ENCODE measurements at regions not wholly inside any gene's neighbourhood (a gene's known extent, or its start where the extent isn't known, plus 50 kb on each side); places are given as distances from the start of the nearest gene placed in this dataset.

- DNase-seq = no peak
Measured at GRCh38 chr2:71803398-71803797, 344.3 kb downstream of the CYP26B1 start.

- DNase-seq = no peak
Measured at GRCh38 chr2:71802556-71802955, 345.1 kb downstream of the CYP26B1 start.

DNA sequence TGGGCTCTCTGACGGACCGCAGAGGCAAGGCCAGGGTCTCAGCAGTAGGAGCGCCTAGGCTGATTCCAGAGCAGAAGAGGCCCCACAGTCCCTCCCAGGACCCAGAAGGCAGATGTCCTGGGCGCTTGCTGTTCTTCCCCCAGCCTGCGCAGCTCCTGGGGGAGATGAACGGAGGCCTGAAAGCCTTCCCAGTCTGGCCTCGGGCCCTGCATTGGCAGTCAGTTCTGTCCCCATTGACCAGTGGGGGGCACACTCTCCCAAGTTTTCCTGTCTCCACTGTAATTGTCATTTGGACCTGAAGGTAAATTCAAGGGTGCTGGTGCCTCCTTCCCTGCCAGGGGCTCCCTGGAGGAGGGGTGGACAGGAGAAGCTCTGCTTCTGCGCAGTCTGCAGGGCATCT lies 345.7 kb downstream of the CYP26B1 start:
- DNase-seq = peak; percentile 8 to 18

DNA sequence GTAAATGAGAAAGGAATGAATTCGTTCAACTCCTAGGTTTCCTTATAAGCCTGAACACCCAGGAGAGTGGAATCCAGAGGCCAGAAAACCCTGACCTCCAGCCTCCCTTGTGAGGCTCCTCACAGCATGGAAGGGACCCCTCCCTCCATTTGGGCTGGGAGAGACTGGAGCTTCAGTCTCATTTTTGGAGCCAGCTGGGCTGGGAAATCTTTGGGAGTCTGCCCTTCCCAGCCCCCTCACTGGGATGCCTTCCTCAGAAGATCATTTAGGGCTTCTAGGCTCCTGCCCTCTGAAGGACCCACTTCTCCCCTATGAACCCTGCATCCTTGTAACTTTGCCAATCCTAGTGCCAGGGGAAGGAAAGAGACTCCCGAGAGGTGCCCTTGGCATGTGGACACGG lies 346.1 kb downstream of the CYP26B1 start:
- DNase-seq = no peak

- no peak for DNase-seq
Measured at GRCh38 chr2:71800851-71801250, 346.8 kb downstream of the CYP26B1 start.

DNA sequence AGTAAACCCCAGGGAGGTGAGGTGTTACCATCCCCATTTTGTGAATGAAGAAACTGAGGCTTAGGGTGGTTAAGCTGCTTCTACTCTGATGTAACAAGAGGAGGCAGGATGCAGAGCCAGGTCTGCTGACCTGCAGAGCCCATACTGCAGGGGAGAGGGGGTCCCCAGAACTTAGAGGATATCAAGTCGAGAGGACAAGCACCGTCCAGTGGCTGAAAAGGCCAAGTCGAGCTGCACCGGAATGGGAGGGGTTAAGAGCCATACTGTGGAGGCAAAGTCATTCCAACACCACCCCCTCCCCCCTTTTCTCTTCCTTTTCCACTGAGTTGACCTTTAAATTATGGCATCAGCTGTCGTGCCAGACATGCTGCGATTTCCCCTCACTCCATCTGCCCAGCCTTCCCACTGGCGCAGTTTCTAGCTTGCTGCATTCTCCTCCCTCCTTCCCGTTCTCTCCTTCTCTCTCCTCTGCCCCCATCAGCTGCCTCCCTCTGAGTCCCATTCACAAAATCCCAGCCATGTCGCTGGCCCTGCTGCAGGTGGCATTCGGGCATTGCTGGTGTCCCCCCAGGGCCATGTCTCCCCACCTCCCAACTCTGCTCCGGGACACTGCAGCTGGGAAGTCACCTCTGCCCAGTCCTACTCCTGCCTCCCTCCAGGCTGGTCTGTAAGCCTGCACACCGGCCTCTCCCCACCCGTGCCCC lies 346.9 kb downstream of the DYSF start:
- DNase-seq = no peak

- DNase-seq = no peak
Measured at GRCh38 chr2:71799013-71799575, 345.7 kb downstream of the DYSF start.

- peak; percentile 14 to 42 for DNase-seq
Measured at GRCh38 chr2:71798266-71799012, 345.1 kb downstream of the DYSF start.

GRCh38 chr2:71797035-71797810 lies 343.9 kb downstream of the DYSF start:
- DNase-seq = no peak

DNA sequence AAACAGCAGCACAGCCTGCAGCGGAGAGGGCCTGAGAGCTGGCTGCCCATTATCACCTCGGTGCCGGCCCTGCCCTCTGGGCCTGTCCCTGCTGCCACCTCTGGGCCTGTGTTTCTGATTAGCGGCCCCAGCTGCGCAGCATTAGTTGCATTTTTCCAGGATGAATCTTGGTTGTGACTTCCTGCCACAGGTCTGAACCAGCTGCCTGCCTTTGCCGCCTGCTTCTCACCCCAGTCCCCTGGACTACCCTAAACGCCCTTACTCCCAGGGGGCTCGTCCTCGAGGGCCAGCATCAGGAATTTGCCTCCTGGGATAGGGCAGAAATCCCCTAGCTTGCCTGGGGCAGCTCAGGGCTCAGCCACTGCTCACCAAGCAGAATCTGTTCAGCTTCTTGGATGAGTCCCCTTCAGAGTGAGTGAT lies 342.8 kb downstream of the DYSF start:
- DNase-seq = no peak

DNA sequence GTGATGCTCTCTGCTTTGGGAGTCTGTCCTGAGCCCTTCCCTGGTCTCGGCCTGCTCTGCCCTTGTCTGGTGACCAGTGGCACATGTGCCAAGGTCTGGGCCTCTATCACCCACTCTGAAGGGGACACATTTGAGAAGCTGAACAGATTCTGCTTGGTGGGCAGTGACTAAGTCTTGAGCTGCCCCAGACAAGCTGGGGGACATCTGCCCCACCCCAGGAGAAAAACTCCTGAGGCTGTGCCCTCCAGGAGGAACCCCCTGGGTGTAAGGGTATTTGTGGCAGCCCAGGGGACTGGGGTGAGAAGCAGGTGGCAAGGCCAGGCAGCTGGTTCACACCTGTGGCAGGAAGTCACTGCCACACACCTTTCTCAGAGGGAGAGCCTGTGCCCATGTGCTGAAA lies 342.1 kb downstream of the DYSF start:
- DNase-seq = no peak

DNA sequence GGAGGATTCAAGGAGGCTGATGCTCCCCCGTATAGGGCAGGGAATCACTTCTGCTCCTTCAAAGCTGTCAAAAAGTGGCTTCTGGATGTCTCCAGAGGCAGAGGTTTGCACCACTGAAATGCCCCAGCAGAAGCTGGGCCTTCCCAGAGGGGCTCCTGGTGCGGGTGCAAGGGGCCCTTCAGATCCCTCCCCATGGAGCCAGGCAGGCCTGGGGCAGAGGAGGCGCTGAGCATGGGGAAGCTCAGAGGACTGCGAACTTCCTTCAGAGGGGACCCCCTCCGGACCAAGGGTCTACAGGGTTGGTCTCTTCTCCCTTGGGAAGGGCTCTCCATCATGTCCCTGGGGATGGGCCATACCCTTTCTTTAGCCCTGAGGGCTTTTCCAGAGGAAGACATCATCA lies 341.2 kb downstream of the DYSF start:
- DNase-seq = no peak

- no peak for DNase-seq
Measured at GRCh38 chr2:71793926-71794325, 340.6 kb downstream of the DYSF start.

- no peak for DNase-seq
Measured at GRCh38 chr2:71792926-71793761, 339.8 kb downstream of the DYSF start.

DNA sequence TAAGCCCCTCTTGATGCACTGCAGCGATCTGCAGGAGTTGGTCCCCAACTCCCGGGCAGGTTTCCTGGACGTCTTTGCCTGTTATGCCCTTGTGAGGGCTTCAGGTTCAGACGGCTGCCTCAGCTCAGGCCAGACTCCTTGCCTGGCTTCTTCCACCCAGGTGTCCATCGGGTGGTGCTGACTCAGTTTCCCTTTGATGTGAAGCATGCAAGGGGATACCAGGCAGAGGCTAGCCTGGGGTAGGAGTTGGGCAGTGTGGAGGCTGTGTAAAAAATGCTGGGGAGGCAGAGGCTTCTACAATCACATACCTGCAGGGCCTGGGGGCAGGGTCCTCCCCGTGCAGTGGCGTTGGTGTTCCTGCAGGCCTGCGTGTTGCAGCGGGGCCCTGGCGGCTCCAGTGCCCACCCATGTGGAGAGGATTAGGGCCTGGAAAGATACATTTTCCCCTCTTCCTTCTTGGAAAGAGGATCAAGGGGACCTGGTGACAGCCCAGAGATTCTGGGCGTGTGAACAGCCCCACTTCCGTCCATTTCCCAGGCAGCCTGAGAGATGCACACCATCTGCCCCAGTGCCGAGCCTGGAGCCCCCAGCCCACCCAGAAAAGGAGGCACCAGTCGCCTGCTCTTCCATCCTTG lies 338.3 kb downstream of the DYSF start:
- no peak for DNase-seq

- DNase-seq = no peak
Measured at GRCh38 chr2:71791061-71791450, 337.7 kb downstream of the DYSF start.

DNA sequence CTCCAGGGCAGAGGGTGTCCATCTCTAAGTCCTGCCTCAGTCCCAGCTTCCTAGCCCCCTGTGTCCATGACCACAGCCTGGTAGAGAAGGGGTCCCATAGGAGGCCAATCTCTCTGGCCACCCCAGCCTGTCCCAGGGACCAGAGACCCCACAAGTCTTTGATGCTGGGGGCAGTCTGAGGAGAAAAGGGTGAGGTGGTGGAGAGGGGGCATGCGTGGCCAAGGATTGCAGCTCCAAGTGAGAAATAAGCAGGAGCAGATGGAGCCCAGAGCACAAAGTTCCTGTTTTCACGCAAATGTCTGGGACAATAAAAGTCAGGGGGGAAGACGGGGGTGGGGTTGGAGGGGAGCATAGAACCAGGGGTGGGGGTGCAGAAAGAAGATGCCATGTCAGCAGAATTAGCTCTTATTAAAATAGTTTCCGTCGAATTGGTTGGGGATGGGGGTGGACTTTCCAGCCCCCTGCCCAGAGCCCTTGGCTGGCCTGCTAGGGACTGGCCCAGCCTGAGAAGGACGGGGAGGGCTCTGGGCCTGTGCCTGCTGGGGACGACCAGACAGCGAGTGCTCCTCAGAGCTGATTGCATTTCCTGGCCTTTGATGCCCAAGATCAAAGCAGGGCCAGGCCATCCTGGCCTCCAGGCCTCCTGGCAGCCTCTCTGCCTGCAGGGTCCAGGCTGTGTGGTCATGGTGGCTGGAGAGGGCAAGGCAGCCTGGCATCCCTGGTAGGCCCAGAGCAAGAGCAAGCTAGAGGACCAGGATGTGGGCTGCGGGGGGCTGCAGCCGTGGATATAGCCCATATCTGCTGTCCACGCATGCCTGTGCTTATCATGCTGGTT lies 337.1 kb downstream of the DYSF start:
- no peak for DNase-seq

DNA sequence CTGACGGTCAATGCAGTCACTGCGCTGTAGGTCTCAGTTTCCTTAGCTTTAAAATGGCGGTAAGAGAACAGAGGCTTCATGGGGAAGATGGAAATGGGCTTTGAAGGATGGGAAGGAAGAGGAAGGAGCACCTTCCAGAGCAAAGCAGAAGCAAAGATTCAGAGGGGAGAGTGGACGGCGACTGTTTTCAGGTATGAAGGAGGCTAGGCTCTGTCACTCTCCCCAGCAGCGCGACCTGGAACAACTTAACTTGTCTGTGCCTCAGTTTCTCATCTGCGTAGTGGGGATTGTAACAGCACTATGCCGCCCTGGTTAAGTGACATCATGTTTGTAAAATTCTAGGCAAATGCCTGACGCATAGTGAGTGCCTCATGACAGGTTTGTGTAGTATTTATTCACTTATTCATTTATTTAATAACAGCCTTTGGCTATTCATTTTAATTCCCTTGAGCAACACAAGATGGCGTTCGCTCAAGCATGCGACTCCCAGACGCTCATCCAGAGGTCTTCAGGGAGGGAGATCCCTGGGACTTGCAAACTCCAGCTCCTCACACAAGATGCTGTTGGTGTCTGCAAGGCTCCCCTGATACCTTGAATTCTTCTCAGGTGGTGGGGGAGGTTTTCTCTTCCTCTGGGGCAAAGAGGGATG lies 336.3 kb downstream of the DYSF start:
- no peak for DNase-seq

- no peak for DNase-seq
Measured at GRCh38 chr2:71788601-71789240, 335.4 kb downstream of the DYSF start.

- peak; percentile 13 to 17 for DNase-seq
Measured at GRCh38 chr2:71788186-71788525, 334.8 kb downstream of the DYSF start.

All from Kasumi-1 (cell line).